MM.1S (cell line): ENCODE measurements at regions not wholly inside any gene's neighbourhood (a gene's known extent, or its start where the extent isn't known, plus 50 kb on each side); places are given as distances from the start of the nearest gene placed in this dataset.

Experiments
- DNase-seq: peaks from one replicate; pipeline ENCODE4 v3.0.0-alpha.2; 2015
- H2AFZ ChIP-seq: fragments of 300-600 bp; sonication (generic); 2 replicates; pipeline ENCODE4 v1.6.0; 2016; ENCODE audit warnings: antibody characterized with exemption, low read length
- H3F3A ChIP-seq: fragments of 300-600 bp; sonication (generic); 2 replicates; pipeline ENCODE4 v1.6.1; 2016; ENCODE audit warnings: mild to moderate bottlenecking, antibody characterized with exemption, low read length, moderate library complexity, mixed read lengths; ENCODE audit not compliant: insufficient read depth
- H3K27ac ChIP-seq: fragments of 300-600 bp; sonication (generic); 2 replicates; pipeline ENCODE4 v1.5.1; 2016; ENCODE audit warnings: mild to moderate bottlenecking, low read length
- H3K27me3 ChIP-seq: fragments of 300-600 bp; sonication (generic); replicated peaks from 2 replicates; pipeline ENCODE4 v1.6.0; 2016; ENCODE audit warnings: low read length; ENCODE audit not compliant: insufficient read depth
- H3K36me3 ChIP-seq: fragments of 300-600 bp; sonication (generic); replicated peaks from 2 replicates; pipeline ENCODE4 v1.6.1; 2016; ENCODE audit warnings: mild to moderate bottlenecking, low read length, mixed read lengths; ENCODE audit not compliant: insufficient read depth
- H3K4me1 ChIP-seq: fragments of 300-600 bp; sonication (generic); 2 replicates; pipeline ENCODE4 v1.6.1; 2016; ENCODE audit warnings: low read length, mixed read lengths
- H3K4me2 ChIP-seq: fragments of 300-600 bp; sonication (generic); 2 replicates; pipeline ENCODE4 v1.6.0; 2016; ENCODE audit warnings: low read depth, low read length
- H3K4me3 ChIP-seq: fragments of 300-600 bp; sonication (generic); 2 replicates; pipeline ENCODE4 v1.5.1; 2016; ENCODE audit warnings: low read length, mixed read lengths
- H3K79me2 ChIP-seq: fragments of 300-600 bp; sonication (generic); 2 replicates; pipeline ENCODE4 v1.6.1; 2016; ENCODE audit warnings: mixed run types, low read length, mixed read lengths
- H3K9ac ChIP-seq: fragments of 300-600 bp; sonication (generic); 2 replicates; pipeline ENCODE4 v1.6.1; 2016; ENCODE audit warnings: low read length, mixed read lengths
- H3K9me2 ChIP-seq: fragments of 300-600 bp; sonication (generic); replicated peaks from 2 replicates; pipeline ENCODE4 v1.6.1; 2016; ENCODE audit warnings: mild to moderate bottlenecking, low read length, mixed read lengths; ENCODE audit not compliant: insufficient read depth
- H3K9me3 ChIP-seq: fragments of 300-600 bp; sonication (generic); replicated peaks from 2 replicates; pipeline ENCODE4 v1.6.1; 2016; ENCODE audit warnings: mild to moderate bottlenecking, low read length, mixed read lengths; ENCODE audit not compliant: insufficient read depth
- H4K20me1 ChIP-seq: fragments of 300-600 bp; sonication (generic); 2 replicates; pipeline ENCODE4 v1.6.1; 2016; ENCODE audit warnings: mild to moderate bottlenecking, low read length, moderate library complexity, mixed read lengths; ENCODE audit not compliant: insufficient read depth
- EZH2 ChIP-seq: fragments of 300-600 bp; sonication (generic); optimal IDR thresholded peaks from 2 replicates; pipeline ENCODE3; 2017; ENCODE audit warnings: low read depth, mild to moderate bottlenecking, antibody characterized with exemption, low read length, mixed read lengths
- EZH2phosphoT487 ChIP-seq: fragments of 300-600 bp; sonication (generic); IDR thresholded peaks from 2 replicates; pipeline ENCODE4 v1.6.1; 2018; ENCODE audit warnings: antibody characterized with exemption, low read length
- TF ChIP-seq, protein P1 (sequence below): fragments of 300-600 bp; sonication (generic); IDR thresholded peaks from 2 replicates; pipeline ENCODE4 v1.5.1; 2016; ENCODE audit warnings: antibody characterized with exemption, low read length, mixed read lengths

- Histone ChIP-seq H3K36me3 (no peaks in the 10 kb centered on the region), H3K4me1 (no peaks in the 10 kb centered on the region), H3F3A (no peaks in the 10 kb centered on the region), H3K9ac (no peak overlapping the region), H3K4me3 (no peak overlapping the region), H2AFZ (no peak overlapping the region), H3K4me2 (no peak overlapping the region), H3K9me2 (no peaks in the 10 kb centered on the region), H3K27me3 (peaks cover 95% of the 10 kb centered on the region), H3K9me3 (no peaks in the 10 kb centered on the region), H3K79me2 (no peaks in the 10 kb centered on the region), H3K27ac (no peak overlapping the region), H4K20me1 (no peaks in the 10 kb centered on the region)
- TF ChIP-seq EZH2phosphoT487 (no peak), EZH2 (no peak)
- TF ChIP-seq, protein P1, sequence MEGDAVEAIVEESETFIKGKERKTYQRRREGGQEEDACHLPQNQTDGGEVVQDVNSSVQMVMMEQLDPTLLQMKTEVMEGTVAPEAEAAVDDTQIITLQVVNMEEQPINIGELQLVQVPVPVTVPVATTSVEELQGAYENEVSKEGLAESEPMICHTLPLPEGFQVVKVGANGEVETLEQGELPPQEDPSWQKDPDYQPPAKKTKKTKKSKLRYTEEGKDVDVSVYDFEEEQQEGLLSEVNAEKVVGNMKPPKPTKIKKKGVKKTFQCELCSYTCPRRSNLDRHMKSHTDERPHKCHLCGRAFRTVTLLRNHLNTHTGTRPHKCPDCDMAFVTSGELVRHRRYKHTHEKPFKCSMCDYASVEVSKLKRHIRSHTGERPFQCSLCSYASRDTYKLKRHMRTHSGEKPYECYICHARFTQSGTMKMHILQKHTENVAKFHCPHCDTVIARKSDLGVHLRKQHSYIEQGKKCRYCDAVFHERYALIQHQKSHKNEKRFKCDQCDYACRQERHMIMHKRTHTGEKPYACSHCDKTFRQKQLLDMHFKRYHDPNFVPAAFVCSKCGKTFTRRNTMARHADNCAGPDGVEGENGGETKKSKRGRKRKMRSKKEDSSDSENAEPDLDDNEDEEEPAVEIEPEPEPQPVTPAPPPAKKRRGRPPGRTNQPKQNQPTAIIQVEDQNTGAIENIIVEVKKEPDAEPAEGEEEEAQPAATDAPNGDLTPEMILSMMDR = no peak
- no peak for DNase-seq
Observed at GRCh38 chr1:5754817-5755551, 237.2 kb downstream of the NPHP4 start.

GRCh38 chr1:5753549-5754421, 238.4 kb downstream of the NPHP4 start:
- no peak for TF ChIP-seq EZH2
- TF ChIP-seq EZH2phosphoT487 = no peak
- TF ChIP-seq, protein P1 = no peak
- Histone ChIP-seq H3K9me2 (no peaks in the 10 kb centered on the region), H3F3A (no peaks in the 10 kb centered on the region), H3K4me2 (no peak overlapping the region), H3K9me3 (no peaks in the 10 kb centered on the region), H2AFZ (no peak overlapping the region), H3K9ac (no peak overlapping the region), H3K36me3 (no peaks in the 10 kb centered on the region), H3K4me3 (no peak overlapping the region), H3K27ac (no peak overlapping the region), H3K27me3 (peaks cover 100% of the 10 kb centered on the region), H3K4me1 (no peaks in the 10 kb centered on the region), H4K20me1 (no peaks in the 10 kb centered on the region), H3K79me2 (no peaks in the 10 kb centered on the region)
- no peak for DNase-seq

DNA sequence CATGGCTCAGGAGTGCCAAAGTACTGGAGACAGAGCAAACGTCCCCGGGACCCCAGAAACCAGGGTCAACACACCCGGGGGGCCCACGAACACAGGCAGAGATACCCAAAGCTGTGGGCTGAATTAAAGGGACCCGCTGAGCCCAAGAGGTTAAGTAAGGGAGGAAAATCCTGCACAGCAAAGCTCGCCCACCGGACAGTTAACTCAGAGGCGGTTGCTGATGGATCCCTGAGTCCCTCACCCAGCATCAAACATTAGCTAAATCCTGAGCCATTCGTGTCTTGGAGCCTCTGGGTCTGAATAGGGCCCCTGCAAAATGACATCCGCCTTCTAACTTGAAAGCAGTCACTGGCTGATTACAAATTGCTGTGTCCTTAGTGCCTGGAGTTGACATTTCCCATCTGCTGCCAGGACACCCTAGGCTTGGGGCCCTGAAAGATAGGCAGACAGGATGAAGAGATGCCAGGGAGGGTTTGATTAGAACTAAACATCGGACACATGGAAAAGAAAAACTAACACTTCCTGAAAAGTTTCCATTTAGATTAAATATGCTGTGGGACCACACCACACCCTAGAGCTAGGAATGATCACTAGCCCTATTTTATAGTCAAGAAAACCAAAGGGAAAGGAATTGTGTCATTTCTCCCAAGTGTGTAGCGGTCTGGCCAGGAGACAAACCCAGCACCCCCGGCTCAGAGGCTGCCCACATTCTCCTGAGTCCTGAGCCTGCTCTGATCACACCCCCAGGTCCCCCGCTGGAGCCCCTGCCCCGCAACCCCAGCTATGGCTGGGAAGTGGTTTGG, 239.3 kb downstream of the NPHP4 start:
- no peak overlapping the region for H3K27ac ChIP-seq
- H3K27me3 ChIP-seq = peaks cover 100% of the 10 kb centered on the region
- TF ChIP-seq EZH2 (no peak), EZH2phosphoT487 (no peak)
- TF ChIP-seq, protein P1 = no peak
- no peaks in the 10 kb centered on the region for H3F3A ChIP-seq
- no peak for DNase-seq
- no peak overlapping the region for H3K9ac ChIP-seq
- no peak overlapping the region for H3K4me2 ChIP-seq
- H3K9me3 ChIP-seq = no peaks in the 10 kb centered on the region
- H3K79me2 ChIP-seq = no peaks in the 10 kb centered on the region
- H3K36me3 ChIP-seq = no peaks in the 10 kb centered on the region
- H3K4me3 ChIP-seq = no peak overlapping the region
- H3K4me1 ChIP-seq = no peaks in the 10 kb centered on the region
- H2AFZ ChIP-seq = no peak overlapping the region
- H3K9me2 ChIP-seq = no peaks in the 10 kb centered on the region
- no peaks in the 10 kb centered on the region for H4K20me1 ChIP-seq
